ENCODE measurements at regions not wholly inside any gene's neighbourhood (a gene's known extent, or its start where the extent isn't known, plus 50 kb on each side); places are given as distances from the start of the nearest gene placed in this dataset.

DNA sequence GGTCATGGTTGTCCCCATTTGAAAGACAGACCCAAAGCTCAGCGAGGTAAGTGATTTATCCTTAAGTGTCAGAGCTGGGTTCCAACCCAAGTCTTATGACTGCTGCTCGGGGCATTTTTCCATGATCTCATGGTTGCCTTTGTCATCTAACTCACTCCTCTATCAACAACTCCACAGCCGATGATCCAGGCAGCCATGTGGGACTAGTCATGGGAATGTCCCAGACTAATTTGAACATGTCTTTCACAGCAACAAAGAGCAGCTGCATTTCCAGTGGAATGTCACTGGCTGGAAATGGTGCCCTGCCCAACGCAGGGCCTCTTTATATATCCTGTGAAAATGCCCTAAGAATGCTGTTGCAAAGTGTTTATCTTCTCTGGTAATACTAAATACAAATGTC lies 284.8 kb upstream of the PPARGC1A start:
- Histone ChIP-seq H3K4me1 (replicated peaks in 1 of 2) (peaks cover 0 to 3% of the 10 kb centered on the region in 2 donors), H3K4me3 (no peak overlapping the region), H3K27ac (no peak overlapping the region)
- in situ Hi-C loops (cut with MboI; ENCODE audit: low pct_unique_long_range_greater_than_20kb in 2 of 9, low sequenced_read_pairs in 9 of 9, unreplicated experiment in 9 of 9) = no loop called here
- ATAC-seq (replicated peaks in 6 of 8) = peak in 5 of 8 experiments; percentile 29 to 81 (median 69)
- WGBS, 10 experiments = 4 to 100% (median 45%) methylated on average over 1 to 4 of the region's 4 CpGs; no CpG with 5 or more reads in 2 of the 10 experiments

DNA sequence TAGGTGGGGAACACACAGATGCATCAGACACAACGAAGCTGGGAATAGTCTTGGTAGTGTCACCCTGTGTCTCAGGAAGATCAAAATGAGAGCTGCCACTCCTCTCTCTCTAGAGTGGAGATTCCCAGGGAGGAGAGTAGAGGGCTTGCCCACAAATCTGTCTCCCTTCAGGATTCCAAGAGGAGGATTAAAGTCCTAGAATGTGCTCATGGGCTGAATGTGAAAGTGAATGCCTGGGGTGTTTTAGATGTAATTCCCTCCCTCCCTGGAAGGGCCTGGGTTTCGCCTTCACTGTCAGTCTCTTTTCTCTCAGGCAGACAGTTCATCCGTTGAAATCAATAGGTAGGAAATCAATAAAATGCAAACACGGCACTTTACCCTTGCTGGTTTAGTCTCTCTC lies 282.6 kb upstream of the PPARGC1A start:
- peak in 2 of 8 experiments; percentile 72 to 73 for ATAC-seq (replicated peaks in 6 of 8)
- in situ Hi-C loops (cut with MboI; ENCODE audit: low pct_unique_long_range_greater_than_20kb in 2 of 9, low sequenced_read_pairs in 9 of 9, unreplicated experiment in 9 of 9) = no loop called here
- 0 to 92% (median 40%) methylated on average over 1 to 4 of the region's 4 CpGs; no CpG with 5 or more reads in 3 of the 10 experiments for WGBS, 10 experiments
- Histone ChIP-seq H3K27ac (no peak overlapping the region), H3K4me3 (no peak overlapping the region), H3K4me1 (replicated peaks in 1 of 2) (peaks cover 0 to 3% of the 10 kb centered on the region in 2 donors)

DNA sequence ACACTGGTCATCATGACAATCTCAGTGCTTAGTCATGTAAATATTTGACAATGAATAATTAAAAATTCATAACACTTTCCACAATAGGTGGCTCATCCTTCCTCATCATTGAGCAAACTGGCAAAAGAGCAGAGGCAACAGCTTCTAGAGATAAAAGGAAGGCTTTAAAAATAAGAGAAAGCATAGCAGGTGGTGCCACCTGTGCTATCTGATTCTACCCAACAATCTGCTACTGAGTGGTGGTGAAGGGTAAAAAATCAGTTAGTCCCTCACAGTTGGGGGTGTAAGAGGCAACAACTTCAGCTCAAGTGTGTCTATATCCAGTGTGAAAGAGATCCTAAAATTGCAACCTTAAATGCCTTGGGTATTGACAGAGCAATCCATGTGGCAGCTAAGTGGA lies 280.1 kb upstream of the PPARGC1A start:
- Histone ChIP-seq H3K4me1 (replicated peaks in 1 of 2) (peaks cover 0 to 3% of the 10 kb centered on the region in 2 donors), H3K27ac (no peak overlapping the region), H3K4me3 (no peak overlapping the region)
- no peak for ATAC-seq (replicated peaks in 6 of 8)
- in situ Hi-C loops (cut with MboI; ENCODE audit: low pct_unique_long_range_greater_than_20kb in 2 of 9, low sequenced_read_pairs in 9 of 9, unreplicated experiment in 9 of 9) = no loop called here

DNA sequence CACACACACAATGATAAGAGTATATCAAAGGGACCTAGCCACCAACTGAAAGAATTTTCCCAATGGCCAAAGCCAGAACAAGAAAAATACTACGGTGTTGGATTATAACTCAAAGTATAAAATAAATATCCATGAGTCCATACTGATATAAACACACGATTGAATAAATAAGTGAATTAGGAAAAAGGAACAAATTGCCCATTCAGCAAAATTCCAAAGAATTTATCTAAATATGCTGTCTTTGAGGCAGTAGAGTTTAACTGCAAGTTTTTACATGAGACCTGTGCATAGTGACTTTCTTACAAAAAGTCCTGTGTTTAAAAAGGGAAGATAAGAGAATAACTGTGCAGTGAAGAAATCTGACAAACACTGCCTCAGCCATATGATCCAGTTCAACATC lies 278.8 kb upstream of the PPARGC1A start:
- in situ Hi-C loops (cut with MboI; ENCODE audit: low pct_unique_long_range_greater_than_20kb in 2 of 9, low sequenced_read_pairs in 9 of 9, unreplicated experiment in 9 of 9) = no loop called here
- no peak for ATAC-seq (replicated peaks in 6 of 8)
- H3K27ac ChIP-seq = no peak overlapping the region
- H3K4me3 ChIP-seq = no peak overlapping the region
- 7 to 100% (median 88%) methylated on average over 1 to 2 of the region's 2 CpGs for WGBS, 10 experiments
- peaks cover 0 to 3% of the 10 kb centered on the region in 2 donors for H3K4me1 ChIP-seq (replicated peaks in 1 of 2)

DNA sequence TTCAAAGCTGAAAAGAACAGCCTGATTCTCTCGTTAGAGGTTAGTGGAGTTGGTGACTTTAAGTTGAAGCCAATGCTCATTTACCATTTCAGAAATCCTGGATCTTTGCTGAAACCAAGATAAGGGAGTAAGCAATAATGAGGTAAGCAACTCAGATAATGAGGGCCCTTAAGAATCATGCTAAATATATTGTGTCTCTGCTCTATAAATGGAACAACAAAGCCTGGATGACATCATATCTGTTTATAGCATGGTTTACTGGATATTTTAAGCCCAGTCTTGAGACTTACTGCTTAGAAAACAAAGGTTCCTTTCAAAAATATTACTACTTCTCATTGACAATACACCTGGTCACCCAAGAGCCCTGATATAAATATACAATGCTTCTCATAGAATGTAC lies 276.7 kb upstream of the PPARGC1A start:
- peak in 1 of 8 experiments; percentile 28 for ATAC-seq (replicated peaks in 6 of 8)
- Histone ChIP-seq H3K4me3 (no peak overlapping the region), H3K4me1 (replicated peaks in 1 of 2) (no peaks in the 10 kb centered on the region), H3K27ac (no peak overlapping the region)
- 0 to 100% (median 73%) methylated on average over 1 of the region's 1 CpG; no CpG with 5 or more reads in 2 of the 10 experiments for WGBS, 10 experiments
- in situ Hi-C loops (cut with MboI; ENCODE audit: low pct_unique_long_range_greater_than_20kb in 2 of 9, low sequenced_read_pairs in 9 of 9, unreplicated experiment in 9 of 9) = no loop called here

DNA sequence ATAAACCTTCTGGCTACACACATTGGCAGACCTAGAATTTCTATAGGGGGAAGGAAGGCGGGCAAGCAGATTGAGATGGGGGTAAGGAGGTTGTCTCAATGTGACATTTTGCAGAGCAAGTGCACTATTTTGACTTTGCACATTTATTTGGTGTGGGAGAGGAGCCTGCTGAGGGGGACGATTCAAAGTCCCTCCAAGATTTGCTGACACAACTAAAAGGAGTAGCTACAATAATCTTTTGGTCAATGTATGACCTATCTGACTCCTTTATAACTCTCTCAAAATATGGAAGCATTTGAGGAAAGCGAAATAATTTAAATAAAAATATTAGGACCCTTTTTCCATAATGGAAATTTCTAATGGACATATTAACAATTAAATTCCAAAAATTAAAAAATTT lies 274.9 kb upstream of the PPARGC1A start:
- no peaks in the 10 kb centered on the region for H3K4me1 ChIP-seq (replicated peaks in 1 of 2)
- 17 to 100% (median 78%) methylated on average over 1 to 3 of the region's 3 CpGs for WGBS, 10 experiments
- no peak overlapping the region for H3K4me3 ChIP-seq
- H3K27ac ChIP-seq = no peak overlapping the region
- ATAC-seq (replicated peaks in 6 of 8) = no peak
- in situ Hi-C loops (cut with MboI; ENCODE audit: low pct_unique_long_range_greater_than_20kb in 2 of 9, low sequenced_read_pairs in 9 of 9, unreplicated experiment in 9 of 9) = no loop called here

DNA sequence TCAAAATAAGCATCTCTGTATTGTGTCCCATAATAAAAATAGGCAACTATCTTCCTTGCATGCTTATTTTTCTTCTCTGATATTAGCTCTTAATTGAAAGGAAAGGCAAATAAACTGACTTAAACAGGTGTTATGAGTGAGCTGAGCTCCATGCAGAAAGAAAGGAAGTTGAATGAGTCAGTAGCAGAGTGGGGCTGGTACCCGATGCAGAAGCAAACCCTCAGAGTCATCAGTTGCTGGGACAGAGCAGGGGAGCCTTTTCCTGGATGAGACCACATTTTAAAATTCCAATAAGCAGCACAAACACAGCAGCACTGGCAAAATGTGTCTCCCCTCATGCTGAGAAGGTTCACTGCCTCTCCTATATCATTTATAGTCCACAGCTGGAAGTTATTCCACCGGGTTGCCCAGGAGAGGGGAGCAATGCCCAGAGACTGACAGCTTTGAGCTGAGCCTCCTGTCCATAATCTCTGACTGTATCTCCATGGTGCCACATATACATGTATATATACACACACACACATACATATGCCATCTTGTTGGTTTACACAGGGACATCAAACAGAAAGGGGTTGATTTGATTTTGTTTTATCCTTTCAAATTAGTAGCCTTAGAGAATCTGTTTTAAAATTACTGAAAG lies 274.3 kb upstream of the PPARGC1A start:
- H3K27ac ChIP-seq = no peak overlapping the region
- ATAC-seq (replicated peaks in 6 of 8) = peak in 4 of 8 experiments; percentile 61 to 95 (median 74)
- H3K4me1 ChIP-seq (replicated peaks in 1 of 2) = no peaks in the 10 kb centered on the region
- no peak overlapping the region for H3K4me3 ChIP-seq
- in situ Hi-C loops (cut with MboI; ENCODE audit: low pct_unique_long_range_greater_than_20kb in 2 of 9, low sequenced_read_pairs in 9 of 9, unreplicated experiment in 9 of 9) = no loop called here
- WGBS, 10 experiments = 0 to 84% (median 50%) methylated on average over 1 to 2 of the region's 2 CpGs; no CpG with 5 or more reads in 1 of the 10 experiments

DNA sequence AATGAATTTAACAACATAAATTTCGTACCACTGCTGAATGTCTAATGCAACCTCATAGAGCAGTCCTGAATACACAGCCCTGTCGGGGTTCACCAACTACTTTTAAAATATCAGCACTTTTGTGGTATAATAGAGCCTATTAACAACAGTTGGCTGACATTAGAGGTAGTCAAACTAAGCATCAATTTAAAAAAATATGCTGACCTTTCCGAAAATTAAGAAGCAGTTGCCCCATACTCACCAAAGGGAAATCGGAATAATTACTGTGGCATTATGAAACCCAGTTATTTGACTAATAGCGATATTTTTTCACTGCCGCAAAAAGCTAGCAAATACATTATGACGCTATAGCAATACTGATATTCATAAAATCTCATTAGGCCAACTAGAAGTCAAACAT lies 273.5 kb upstream of the PPARGC1A start:
- Histone ChIP-seq H3K4me1 (replicated peaks in 1 of 2) (no peaks in the 10 kb centered on the region), H3K4me3 (no peak overlapping the region), H3K27ac (no peak overlapping the region)
- in situ Hi-C loops (cut with MboI; ENCODE audit: low pct_unique_long_range_greater_than_20kb in 2 of 9, low sequenced_read_pairs in 9 of 9, unreplicated experiment in 9 of 9) = no loop called here
- ATAC-seq (replicated peaks in 6 of 8) = no peak
- WGBS, 10 experiments = 66 to 100% (median 95%) methylated on average over 1 to 7 of the region's 7 CpGs; no CpG with 5 or more reads in 1 of the 10 experiments

DNA sequence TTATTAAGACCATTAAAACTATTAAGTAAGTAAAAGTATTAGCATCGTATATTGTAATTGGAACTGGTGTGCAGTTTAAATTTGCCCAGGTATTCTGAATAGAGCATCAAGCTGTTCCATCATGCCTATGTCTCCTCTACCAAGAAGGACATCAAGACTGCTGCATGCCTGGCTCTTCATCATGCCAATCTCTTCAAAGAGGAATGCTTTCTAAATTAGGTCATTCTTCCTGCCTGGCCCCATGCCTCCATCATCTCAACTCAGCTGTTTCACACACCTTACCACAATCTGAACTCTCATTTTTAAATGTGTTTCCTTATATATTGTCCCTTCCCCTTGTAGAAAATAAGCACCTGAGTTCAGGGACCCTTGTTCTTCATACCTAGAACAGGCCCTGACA lies 270.5 kb upstream of the PPARGC1A start:
- Histone ChIP-seq H3K4me3 (no peak overlapping the region), H3K27ac (no peak overlapping the region), H3K4me1 (replicated peaks in 1 of 2) (no peaks in the 10 kb centered on the region)
- in situ Hi-C loops (cut with MboI; ENCODE audit: low pct_unique_long_range_greater_than_20kb in 2 of 9, low sequenced_read_pairs in 9 of 9, unreplicated experiment in 9 of 9) = no loop called here
- WGBS, 10 experiments = 60 to 100% (median 92%) methylated on average over 1 of the region's 1 CpG; no CpG with 5 or more reads in 2 of the 10 experiments
- ATAC-seq (replicated peaks in 6 of 8) = no peak

DNA sequence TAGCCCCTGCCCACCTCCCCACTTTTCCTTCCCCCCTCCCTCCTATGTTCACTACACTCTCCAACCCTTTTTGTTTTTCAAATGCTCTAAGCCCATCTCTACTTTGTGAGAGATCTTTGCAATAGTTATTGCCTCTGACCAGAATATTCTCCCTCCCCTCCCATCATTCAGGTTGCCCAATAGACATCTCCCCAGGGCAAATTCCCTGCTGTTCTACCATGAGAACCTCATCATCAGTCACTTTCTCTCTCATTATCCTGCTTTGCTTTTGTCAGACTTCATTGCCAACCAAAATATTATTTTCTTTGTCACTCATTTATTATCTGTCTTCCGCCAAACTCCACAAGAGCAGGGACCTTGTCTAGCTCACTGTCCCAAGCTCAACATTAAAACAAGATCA lies 268.2 kb upstream of the PPARGC1A start:
- in situ Hi-C loops (cut with MboI; ENCODE audit: low pct_unique_long_range_greater_than_20kb in 2 of 9, low sequenced_read_pairs in 9 of 9, unreplicated experiment in 9 of 9) = no loop called here
- WGBS, 10 experiments = 78 to 100% (median 100%) methylated on average over 1 of the region's 1 CpG; no CpG with 5 or more reads in 3 of the 10 experiments
- Histone ChIP-seq H3K4me3 (no peak overlapping the region), H3K4me1 (replicated peaks in 1 of 2) (no peaks in the 10 kb centered on the region), H3K27ac (no peak overlapping the region)
- peak in 1 of 8 experiments; percentile 21 for ATAC-seq (replicated peaks in 6 of 8)

DNA sequence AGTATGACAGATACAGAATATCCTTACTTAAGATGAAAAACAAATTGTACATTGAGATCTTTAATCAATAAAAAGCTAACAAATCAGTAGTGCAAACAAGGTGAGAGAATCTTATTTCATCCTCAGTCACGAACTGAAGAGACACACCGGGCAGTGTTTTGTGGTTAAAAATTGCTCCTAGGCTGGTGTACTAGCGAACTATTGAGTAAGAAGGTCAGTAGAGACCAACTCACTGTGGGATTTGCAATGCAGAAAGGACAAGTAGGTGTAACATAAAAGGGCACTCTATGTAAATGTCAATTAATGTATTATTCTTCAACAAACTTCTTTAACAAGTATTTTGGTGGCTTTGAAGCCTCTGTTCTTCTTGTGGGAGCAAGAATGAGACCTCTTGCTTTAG lies 260.2 kb upstream of the PPARGC1A start:
- peak in 3 of 8 experiments; percentile 32 to 70 (median 69) for ATAC-seq (replicated peaks in 6 of 8)
- H3K4me1 ChIP-seq (replicated peaks in 1 of 2) = no peaks in the 10 kb centered on the region
- in situ Hi-C loops (cut with MboI; ENCODE audit: low pct_unique_long_range_greater_than_20kb in 2 of 9, low sequenced_read_pairs in 9 of 9, unreplicated experiment in 9 of 9) = no loop called here
- H3K27ac ChIP-seq = no peak overlapping the region
- WGBS, 10 experiments = 0 to 90% (median 40%) methylated on average over 1 to 3 of the region's 3 CpGs; no CpG with 5 or more reads in 1 of the 10 experiments
- H3K4me3 ChIP-seq = no peak overlapping the region

DNA sequence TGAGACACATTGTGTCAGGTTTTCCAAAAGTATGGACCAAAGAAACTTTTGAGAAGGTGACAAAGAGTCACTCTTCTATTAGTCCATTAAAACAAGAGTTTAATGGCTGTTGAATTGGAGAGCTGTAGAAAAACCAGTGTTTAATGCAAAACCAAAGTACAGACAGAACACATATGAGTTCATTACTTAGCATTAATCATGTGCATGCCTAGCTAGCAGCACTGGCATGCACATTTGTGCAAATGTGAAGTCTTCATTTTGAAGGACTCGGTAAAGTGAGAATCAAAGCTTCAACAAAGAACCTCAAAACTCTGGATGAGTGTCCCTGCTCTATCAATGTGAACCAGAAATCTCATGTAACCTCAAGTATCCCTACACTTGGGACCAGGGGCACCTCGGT lies 256.3 kb upstream of the PPARGC1A start:
- in situ Hi-C loops (cut with MboI; ENCODE audit: low pct_unique_long_range_greater_than_20kb in 2 of 9, low sequenced_read_pairs in 9 of 9, unreplicated experiment in 9 of 9) = loop anchor here in 1 of 9 experiments (25.0 kb wide), 1 partner anchor 266 kb away; no protein-coding TSS in a partner anchor
- H3K4me3 ChIP-seq = no peak overlapping the region
- no peaks in the 10 kb centered on the region for H3K4me1 ChIP-seq (replicated peaks in 1 of 2)
- ATAC-seq (replicated peaks in 6 of 8) = peak in 3 of 8 experiments; percentile 61 to 73 (median 71)
- H3K27ac ChIP-seq = no peak overlapping the region
- WGBS, 10 experiments = 0 to 100% (median 76%) methylated on average over 1 to 2 of the region's 2 CpGs; no CpG with 5 or more reads in 2 of the 10 experiments

DNA sequence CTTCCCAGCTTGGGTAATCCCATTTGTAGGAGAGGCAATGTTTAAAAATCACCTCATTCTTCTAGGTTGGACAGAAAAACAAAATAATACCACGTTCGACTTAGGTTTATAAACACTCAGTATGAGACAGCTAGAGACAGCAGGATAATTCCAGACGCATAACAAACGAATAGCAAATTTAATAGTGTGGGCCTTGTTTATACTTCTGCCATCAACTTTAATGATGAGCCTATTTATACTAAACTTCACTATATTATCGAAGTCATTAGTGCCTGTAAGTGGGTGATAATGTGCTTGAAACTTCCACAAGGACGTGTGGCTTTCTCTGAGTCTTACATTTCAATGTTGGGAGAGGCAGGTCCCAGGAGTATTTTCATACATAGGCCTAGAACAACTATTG lies 255.7 kb upstream of the PPARGC1A start:
- no peak for ATAC-seq (replicated peaks in 6 of 8)
- Histone ChIP-seq H3K4me1 (replicated peaks in 1 of 2) (peaks cover 0 to 3% of the 10 kb centered on the region in 2 donors), H3K27ac (no peak overlapping the region), H3K4me3 (no peak overlapping the region)
- WGBS, 10 experiments = 46 to 97% (median 82%) methylated on average over 2 to 6 of the region's 6 CpGs; no CpG with 5 or more reads in 1 of the 10 experiments
- in situ Hi-C loops (cut with MboI; ENCODE audit: low pct_unique_long_range_greater_than_20kb in 2 of 9, low sequenced_read_pairs in 9 of 9, unreplicated experiment in 9 of 9) = loop anchor here in 1 of 9 experiments (25.0 kb wide), 1 partner anchor 267 kb away; no protein-coding TSS in a partner anchor

DNA sequence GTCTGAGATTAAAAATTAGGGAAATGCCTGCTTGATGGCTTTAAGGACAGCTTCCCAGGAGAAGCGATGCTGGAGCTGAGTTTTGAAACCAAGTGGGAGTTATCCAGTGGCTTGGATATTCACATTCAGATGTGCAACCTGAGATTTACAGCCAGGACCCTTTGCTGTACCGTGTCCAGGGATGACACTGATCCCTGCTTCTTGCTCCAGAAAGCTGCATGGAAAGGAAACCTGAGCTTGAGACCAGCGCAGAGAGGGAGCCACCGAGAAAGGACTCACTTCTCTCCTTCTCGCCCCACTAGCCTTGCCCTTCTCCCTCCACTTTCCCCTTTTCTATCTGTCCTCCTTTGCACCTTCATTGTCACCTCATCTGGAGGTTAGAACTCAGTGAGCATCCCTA lies 254.5 kb upstream of the PPARGC1A start:
- WGBS, 10 experiments = 47 to 95% (median 80%) methylated on average over 1 to 4 of the region's 5 CpGs; no CpG with 5 or more reads in 4 of the 10 experiments
- ATAC-seq (replicated peaks in 6 of 8) = peak in 1 of 8 experiments; percentile 8
- no peak overlapping the region for H3K27ac ChIP-seq
- peaks cover 0 to 3% of the 10 kb centered on the region in 2 donors for H3K4me1 ChIP-seq (replicated peaks in 1 of 2)
- H3K4me3 ChIP-seq = no peak overlapping the region
- in situ Hi-C loops (cut with MboI; ENCODE audit: low pct_unique_long_range_greater_than_20kb in 2 of 9, low sequenced_read_pairs in 9 of 9, unreplicated experiment in 9 of 9) = loop anchor here in 1 of 9 experiments (25.0 kb wide), 1 partner anchor 268 kb away; no protein-coding TSS in a partner anchor

Measured in motor neuron (in vitro differentiated cells).